Mucosa of stomach (tissue), 1 donor: ENCODE measurements at regions not wholly inside any gene's neighbourhood (a gene's known extent, or its start where the extent isn't known, plus 50 kb on each side); places are given as distances from the start of the nearest gene placed in this dataset.

Experiments used
- H3K27me3 ChIP-seq: one replicate; pipeline ENCODE4 v1.7.0; 2013; ENCODE audit warnings: mild to moderate bottlenecking, low read length; ENCODE audit not compliant: control insufficient read depth, insufficient read depth
- H3K36me3 ChIP-seq: one replicate; pipeline ENCODE4 v1.7.0; 2013; ENCODE audit warnings: low read length; ENCODE audit not compliant: control insufficient read depth, insufficient read depth
- H3K4me1 ChIP-seq: one replicate; pipeline ENCODE4 v1.7.0; 2013; ENCODE audit warnings: mild to moderate bottlenecking, low read length; ENCODE audit not compliant: control insufficient read depth, insufficient read depth
- H3K4me3 ChIP-seq: one replicate; pipeline ENCODE4 v1.7.0; 2013; ENCODE audit warnings: low read length
- H3K9ac ChIP-seq: one replicate; pipeline ENCODE4 v1.7.0; 2013; ENCODE audit warnings: mild to moderate bottlenecking, low read length, moderate library complexity
- H3K9me3 ChIP-seq: one replicate; pipeline ENCODE4 v1.7.0; 2013; ENCODE audit warnings: mild to moderate bottlenecking, low read length, moderate library complexity; ENCODE audit not compliant: control insufficient read depth
- donor health status: Pancreatic carcinoma.

DNA sequence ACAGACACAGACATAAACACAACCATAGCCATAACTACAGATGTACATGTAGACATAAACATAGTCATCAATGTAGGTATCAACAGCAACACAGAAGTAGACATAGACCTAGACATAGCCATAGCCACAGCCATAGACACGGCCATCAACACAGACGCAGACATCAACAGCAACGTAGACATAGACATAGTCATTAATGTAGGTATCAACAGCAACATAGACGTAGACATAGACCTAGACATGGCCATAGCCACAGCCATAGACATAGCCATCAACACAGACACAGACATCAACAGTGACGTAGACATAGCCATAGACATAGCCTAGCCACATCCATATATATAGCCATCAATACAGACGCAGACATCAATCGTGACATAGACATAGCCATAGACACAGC, 258.3 kb upstream of the FOXQ1 start:
- H3K9me3 ChIP-seq = no peaks in the 10 kb centered on the region
- no peak overlapping the region for H3K4me3 ChIP-seq
- no peaks in the 10 kb centered on the region for H3K27me3 ChIP-seq
- no peaks in the 10 kb centered on the region for H3K36me3 ChIP-seq
- no peak overlapping the region for H3K9ac ChIP-seq
- H3K4me1 ChIP-seq = peaks cover 58% of the 10 kb centered on the region

DNA sequence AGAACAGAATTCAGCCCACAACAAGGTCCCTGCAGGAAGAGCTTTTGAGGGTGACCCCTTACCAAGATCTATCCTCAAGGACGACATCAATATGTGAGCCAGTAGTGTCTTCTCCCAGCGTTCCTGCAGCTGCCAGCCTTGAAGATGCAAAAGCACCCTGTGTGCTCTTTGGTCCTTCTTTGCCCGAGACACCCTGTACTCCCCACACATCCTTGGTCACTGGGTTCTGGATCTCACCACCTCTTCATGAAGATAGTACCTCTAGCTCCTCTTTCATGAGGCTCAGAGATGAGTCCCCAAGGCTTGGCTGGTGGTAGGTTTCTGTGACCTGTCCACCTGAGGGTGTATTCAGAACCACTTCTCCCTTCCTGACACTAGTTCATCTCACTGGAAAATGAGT, 259.6 kb upstream of the FOXQ1 start:
- Histone ChIP-seq H3K9me3 (no peaks in the 10 kb centered on the region), H3K4me1 (peaks cover 60% of the 10 kb centered on the region), H3K36me3 (no peaks in the 10 kb centered on the region), H3K4me3 (no peak overlapping the region), H3K27me3 (no peaks in the 10 kb centered on the region), H3K9ac (no peak overlapping the region)

DNA sequence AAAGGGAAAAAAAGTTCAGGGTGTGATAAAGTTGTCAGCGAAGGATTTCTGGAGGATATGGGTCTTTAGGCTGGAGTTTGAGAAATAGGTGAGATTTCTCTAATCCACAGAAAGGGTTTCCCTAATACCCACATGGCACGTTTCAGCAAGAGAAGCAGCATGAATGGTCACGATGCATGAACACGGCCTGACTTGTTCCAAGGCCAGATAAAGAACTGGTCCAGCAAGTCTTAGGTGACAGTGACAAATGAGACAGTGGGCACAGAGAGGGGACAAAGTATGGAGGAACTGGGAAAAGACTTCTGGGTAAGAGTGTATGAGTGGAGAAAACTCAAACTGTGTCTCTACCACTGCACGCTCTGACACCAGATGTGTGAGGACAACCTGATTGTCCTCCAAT, 262.0 kb upstream of the FOXQ1 start:
- H3K4me3 ChIP-seq = no peak overlapping the region
- H3K36me3 ChIP-seq = no peaks in the 10 kb centered on the region
- no peak overlapping the region for H3K9ac ChIP-seq
- peaks cover 47% of the 10 kb centered on the region for H3K4me1 ChIP-seq
- no peaks in the 10 kb centered on the region for H3K27me3 ChIP-seq
- no peaks in the 10 kb centered on the region for H3K9me3 ChIP-seq

DNA sequence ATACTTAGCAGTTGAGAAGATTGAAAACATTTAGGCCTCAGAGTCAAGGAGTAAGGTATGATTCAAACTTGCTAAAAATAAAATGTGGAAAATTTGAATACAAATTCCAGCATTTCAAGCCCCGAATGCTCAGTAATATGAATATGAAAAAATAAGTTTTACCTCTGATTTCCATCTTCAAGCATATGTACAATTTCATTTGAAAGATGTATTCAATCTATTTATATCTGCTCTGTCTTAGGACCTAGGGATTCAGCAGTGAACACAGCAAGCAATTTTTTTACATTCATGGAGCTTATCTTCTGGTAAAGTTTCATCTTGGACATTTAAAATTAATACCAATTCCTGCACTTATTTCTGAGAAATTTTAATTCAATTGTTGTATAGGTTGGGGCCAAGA, 262.7 kb upstream of the FOXQ1 start:
- H3K36me3 ChIP-seq = no peaks in the 10 kb centered on the region
- H3K4me1 ChIP-seq = peaks cover 50% of the 10 kb centered on the region
- H3K9me3 ChIP-seq = no peaks in the 10 kb centered on the region
- H3K4me3 ChIP-seq = no peak overlapping the region
- H3K9ac ChIP-seq = no peak overlapping the region
- H3K27me3 ChIP-seq = no peaks in the 10 kb centered on the region

DNA sequence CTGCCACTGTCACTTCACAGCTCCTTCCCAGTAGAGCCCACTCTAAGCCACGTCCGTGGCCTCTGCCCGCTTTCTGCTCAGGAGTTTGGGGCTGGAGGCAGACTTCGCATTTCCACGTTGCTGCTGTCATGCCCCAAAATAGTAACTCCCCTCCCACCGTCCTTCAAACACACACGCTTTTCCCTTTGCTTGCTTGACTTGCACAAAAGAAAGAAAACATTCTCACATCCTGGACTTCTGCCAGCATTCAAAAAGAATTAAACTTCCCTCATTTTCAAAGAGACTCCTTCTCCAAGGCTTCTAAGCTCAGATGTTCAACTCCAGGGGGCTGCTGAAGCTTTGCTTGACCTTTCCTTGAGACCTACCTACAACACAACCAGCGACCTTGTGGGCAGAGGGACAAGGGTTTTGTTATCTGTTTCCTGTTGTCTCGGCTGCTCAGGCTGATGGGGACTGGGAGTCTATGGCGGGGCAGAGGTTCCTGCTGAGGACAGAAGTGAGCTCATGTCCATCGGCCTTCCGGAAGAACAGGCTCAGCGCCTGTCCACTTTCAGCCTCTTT, 263.8 kb upstream of the FOXQ1 start:
- H3K4me3 ChIP-seq = no peak overlapping the region
- H3K9me3 ChIP-seq = no peaks in the 10 kb centered on the region
- no peaks in the 10 kb centered on the region for H3K27me3 ChIP-seq
- H3K36me3 ChIP-seq = no peaks in the 10 kb centered on the region
- H3K9ac ChIP-seq = no peak overlapping the region
- H3K4me1 ChIP-seq = peaks cover 61% of the 10 kb centered on the region

DNA sequence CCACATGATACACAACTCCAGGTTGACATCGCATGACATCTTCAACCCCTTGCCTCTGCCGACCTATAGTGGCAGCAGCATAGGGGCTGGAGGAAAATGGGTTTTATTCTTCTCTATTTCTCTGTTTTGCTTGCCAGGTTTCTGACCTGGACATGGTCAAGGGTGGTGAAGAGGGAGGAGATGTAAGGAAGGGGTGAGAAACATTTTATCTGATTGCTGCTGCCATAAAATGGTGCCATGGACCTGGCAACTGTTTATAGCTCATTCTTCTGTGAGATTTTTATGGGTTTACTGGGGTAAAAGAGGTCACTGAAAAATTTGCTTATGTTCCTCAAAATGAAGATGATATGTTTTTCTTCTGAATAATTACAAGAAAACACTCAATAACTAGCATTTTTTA, 266.7 kb upstream of the FOXQ1 start:
- Histone ChIP-seq H3K9me3 (no peaks in the 10 kb centered on the region), H3K27me3 (no peaks in the 10 kb centered on the region), H3K9ac (no peak overlapping the region), H3K36me3 (no peaks in the 10 kb centered on the region), H3K4me1 (peaks cover 78% of the 10 kb centered on the region), H3K4me3 (no peak overlapping the region)

DNA sequence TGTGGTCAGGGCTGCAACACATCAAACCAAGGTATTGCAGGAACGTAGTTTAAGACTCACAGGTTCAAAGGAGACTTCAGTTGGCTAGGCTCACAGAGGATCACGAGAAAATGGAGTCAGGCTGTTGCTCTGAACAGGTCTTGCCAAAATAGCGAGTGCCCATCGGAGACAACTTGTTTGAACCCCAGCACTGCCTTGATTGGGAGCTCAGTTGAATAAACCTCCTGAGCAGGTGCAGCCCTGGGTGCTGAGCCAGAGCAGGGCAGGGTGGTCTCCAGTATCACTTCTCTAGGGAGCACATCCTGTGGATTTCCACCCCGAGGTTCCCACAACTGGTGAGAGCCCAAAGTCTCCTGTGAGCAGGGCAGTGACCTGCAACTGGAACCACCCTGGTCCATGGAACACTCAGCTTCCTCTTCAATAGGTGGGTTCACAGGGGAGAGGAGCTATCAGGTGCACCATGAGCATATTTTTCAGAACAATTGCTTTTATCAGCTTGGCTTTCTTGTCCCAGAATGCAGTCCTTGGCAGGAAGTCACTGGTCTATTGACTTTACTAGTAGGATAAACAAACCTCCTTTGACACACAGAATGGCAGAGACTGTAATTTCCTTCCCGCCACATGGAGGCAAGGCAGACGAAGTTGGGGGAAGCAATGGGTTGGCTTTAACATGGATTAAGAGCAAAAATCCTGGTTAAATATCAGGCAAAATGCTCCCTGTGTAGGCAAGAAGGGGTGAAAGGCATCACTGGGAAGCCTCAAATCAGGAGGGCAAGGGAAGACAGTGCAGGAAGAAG, 267.7 kb upstream of the FOXQ1 start:
- no peak overlapping the region for H3K4me3 ChIP-seq
- no peaks in the 10 kb centered on the region for H3K9me3 ChIP-seq
- H3K9ac ChIP-seq = peak overlapping the region; percentile 15
- H3K36me3 ChIP-seq = no peaks in the 10 kb centered on the region
- H3K27me3 ChIP-seq = no peaks in the 10 kb centered on the region
- H3K4me1 ChIP-seq = peaks cover 78% of the 10 kb centered on the region

DNA sequence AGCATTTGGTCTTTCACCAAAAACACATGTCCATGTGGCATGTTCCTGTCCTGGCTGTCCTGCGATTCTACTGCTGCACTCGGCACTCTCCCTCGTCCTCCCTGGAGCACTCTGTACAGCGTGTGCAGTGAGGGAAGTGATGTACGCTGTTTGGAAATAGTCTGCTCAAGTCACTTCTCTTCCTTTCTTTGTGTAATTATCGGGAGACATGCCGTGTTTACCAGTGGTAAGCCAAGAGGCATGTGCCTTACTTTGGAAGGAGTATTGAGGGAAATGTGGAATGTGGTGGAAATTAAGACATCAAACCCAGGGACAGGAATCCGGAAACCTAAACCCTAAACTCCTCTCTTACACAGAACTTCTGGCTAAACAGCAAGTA, 268.5 kb upstream of the FOXQ1 start:
- Histone ChIP-seq H3K36me3 (no peaks in the 10 kb centered on the region), H3K27me3 (no peaks in the 10 kb centered on the region), H3K4me3 (no peak overlapping the region), H3K9ac (no peak overlapping the region), H3K4me1 (peaks cover 78% of the 10 kb centered on the region), H3K9me3 (no peaks in the 10 kb centered on the region)

DNA sequence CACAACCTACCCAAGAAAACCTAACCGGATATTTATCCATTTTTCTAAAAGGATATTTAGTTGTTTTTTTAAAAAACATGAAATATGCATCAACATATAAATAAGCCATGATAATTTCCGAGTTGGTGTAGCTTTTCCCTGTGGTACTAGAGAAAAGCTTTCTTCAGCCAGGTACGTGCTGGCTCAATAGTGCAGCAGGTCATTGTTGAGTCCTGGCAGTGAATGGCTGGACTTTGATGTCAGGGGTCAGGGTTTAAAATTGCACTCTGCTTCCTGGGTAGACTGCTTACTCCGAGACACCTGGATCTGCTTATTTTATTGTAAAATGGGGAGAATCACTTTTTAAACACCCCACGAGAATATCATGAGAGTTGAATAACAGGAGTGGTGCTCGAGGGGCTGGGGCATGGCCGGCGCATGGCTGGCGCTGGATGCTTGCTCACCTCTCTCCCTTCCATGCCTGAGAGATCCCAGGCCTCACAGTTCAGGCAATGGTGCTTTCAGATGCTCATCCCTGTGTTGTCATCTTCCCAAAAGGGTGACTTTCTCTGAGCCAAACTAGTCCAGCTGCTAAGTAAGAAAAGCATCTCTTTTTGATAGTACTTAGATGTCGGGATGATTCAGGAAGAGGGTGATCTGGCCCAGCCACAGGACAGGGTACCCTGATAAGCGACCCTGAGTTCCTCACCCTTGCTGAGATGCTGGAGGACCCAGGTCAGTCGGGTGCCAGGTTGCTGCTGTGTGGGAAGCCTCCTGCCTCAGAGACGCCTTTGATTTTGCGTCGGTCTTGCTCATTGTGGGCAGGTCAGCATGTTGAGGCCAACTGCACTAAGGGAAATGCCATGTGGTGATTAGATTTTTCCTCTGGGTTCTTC, 269.1 kb upstream of the FOXQ1 start:
- Histone ChIP-seq H3K4me1 (peaks cover 76% of the 10 kb centered on the region), H3K9ac (no peak overlapping the region), H3K36me3 (no peaks in the 10 kb centered on the region), H3K27me3 (no peaks in the 10 kb centered on the region), H3K4me3 (no peak overlapping the region), H3K9me3 (no peaks in the 10 kb centered on the region)

DNA sequence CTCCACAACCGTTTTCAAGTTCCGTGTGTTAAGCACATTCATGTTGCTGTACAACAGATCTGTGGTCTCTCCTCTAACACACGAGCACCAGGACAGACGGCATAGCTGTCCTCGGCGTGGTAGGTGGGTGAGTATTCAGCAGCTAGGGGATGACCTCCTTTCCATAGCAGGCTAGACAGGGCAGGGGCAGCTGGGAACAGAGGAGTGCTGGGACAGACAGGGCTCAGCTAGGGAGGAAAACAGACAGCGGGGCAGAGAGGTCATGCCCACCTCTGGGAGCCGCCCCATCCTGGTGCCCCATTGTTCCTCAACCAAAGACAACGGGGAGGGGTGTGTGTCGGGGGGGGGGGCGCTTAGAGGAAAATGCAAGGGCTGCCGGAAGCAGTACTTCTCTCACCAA, 271.5 kb upstream of the FOXQ1 start:
- H3K36me3 ChIP-seq = no peaks in the 10 kb centered on the region
- no peak overlapping the region for H3K4me3 ChIP-seq
- H3K27me3 ChIP-seq = no peaks in the 10 kb centered on the region
- H3K9ac ChIP-seq = peak overlapping the region; percentile 64
- peaks cover 72% of the 10 kb centered on the region for H3K4me1 ChIP-seq
- no peaks in the 10 kb centered on the region for H3K9me3 ChIP-seq

DNA sequence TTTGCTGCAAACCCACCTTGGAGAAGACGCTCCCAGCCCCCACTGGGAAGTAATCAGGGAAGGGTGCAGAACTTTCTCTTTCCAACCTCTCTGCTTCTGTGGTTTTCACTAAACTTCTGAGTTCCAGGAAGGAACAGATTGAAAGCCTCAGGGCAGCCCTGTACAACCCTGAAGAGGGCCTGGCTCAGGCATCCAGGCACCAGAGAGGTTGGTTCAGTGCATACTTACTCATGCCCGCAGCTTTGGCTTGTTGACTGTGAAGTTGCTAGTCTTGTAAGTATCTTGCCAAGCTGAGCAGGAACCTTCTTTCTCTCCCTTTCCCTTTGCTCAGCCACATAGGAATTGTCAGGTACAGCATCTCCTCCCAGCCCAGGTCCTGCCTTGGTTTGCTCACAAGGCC, 272.2 kb upstream of the FOXQ1 start:
- peak overlapping the region; percentile 29 for H3K4me3 ChIP-seq
- H3K4me1 ChIP-seq = peaks cover 67% of the 10 kb centered on the region
- no peaks in the 10 kb centered on the region for H3K9me3 ChIP-seq
- H3K27me3 ChIP-seq = no peaks in the 10 kb centered on the region
- peak overlapping the region; percentile 64 for H3K9ac ChIP-seq
- no peaks in the 10 kb centered on the region for H3K36me3 ChIP-seq

DNA sequence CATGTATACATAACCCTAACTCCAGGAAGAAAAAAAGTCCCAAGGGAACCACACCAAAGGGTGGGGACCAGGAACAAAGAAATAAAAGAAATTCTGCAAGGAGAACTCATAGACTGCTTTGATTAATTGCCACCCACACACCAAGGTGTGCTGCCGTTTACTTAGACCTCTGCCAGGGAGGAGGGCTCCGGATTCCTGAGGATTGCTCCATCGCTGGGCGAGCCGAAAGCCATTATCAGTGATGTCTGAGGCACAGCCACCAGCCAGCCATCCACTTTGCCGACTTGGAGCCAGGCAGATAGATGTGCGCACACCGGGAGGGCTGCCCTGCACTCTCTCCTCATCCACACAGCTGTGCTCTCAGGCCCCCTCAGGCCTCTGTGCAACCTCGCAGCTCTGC, 272.7 kb upstream of the FOXQ1 start:
- peak overlapping the region; percentile 29 for H3K4me3 ChIP-seq
- no peaks in the 10 kb centered on the region for H3K9me3 ChIP-seq
- no peaks in the 10 kb centered on the region for H3K36me3 ChIP-seq
- no peaks in the 10 kb centered on the region for H3K27me3 ChIP-seq
- peak overlapping the region; percentile 64 for H3K9ac ChIP-seq
- H3K4me1 ChIP-seq = peaks cover 63% of the 10 kb centered on the region
